AG09319 (cell line): ENCODE measurements at regions not wholly inside any gene's neighbourhood (a gene's known extent, or its start where the extent isn't known, plus 50 kb on each side); places are given as distances from the start of the nearest gene placed in this dataset.

Experiments used
- DNase-seq: peaks from one replicate; pipeline ENCODE4 v3.0.0-alpha.2; 2010; ENCODE audit warnings: low read depth; ENCODE audit errors: extremely low read depth
- TF ChIP-seq, protein P1 (sequence below): IDR thresholded peaks from 2 replicates; pipeline ENCODE4 v1.5.1; 2011; ENCODE audit warnings: low read depth, mild to moderate bottlenecking, inconsistent platforms, low read length, moderate library complexity

- DNase-seq: no peak
- TF ChIP-seq, protein P1, sequence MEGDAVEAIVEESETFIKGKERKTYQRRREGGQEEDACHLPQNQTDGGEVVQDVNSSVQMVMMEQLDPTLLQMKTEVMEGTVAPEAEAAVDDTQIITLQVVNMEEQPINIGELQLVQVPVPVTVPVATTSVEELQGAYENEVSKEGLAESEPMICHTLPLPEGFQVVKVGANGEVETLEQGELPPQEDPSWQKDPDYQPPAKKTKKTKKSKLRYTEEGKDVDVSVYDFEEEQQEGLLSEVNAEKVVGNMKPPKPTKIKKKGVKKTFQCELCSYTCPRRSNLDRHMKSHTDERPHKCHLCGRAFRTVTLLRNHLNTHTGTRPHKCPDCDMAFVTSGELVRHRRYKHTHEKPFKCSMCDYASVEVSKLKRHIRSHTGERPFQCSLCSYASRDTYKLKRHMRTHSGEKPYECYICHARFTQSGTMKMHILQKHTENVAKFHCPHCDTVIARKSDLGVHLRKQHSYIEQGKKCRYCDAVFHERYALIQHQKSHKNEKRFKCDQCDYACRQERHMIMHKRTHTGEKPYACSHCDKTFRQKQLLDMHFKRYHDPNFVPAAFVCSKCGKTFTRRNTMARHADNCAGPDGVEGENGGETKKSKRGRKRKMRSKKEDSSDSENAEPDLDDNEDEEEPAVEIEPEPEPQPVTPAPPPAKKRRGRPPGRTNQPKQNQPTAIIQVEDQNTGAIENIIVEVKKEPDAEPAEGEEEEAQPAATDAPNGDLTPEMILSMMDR: no peak
Observed at GRCh38 chr4:66852843-66853242, 692.5 kb downstream of the CENPC start.

DNA sequence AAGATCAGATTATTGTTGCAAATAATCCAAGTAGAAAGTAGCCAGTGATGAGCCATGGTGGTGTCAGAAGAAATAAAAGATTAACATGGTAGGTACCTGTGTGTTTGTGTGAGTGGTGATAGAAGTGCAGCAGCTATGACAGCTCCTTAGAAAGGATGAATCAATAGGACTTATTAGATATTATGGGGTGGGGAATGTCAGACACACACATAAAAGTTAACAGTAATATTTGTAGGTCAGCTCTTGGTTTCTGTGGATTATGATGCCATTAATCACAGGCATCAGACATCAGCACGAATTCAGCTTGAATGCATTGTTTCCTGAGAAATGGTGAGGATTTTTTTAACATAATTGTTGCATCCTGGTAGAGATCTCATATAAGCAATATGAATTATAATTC lies 695.7 kb downstream of the CENPC start:
- DNase-seq: no peak

DNA sequence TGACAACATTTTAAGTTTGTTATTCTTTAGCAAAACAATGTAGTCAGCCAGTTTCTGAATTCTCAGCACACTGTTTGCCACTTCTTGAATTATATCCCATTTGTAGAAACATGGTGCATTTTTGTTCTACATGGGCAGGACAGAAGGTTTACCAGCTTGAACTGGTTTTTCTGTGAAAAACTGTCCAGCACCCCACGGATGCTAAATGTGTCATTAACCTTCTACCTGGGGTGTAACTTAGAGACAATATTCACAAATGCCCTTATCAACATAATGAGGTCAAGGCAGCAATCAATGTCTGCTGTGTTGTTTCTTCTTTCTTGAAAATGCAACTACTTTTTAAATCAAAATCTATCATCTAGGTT lies 702.6 kb downstream of the CENPC start:
- TF ChIP-seq, protein P1: no peak
- no peak for DNase-seq

More for the DNA sequence above, 695.7 kb downstream of the CENPC start:
- TF ChIP-seq, protein P1: no peak

- TF ChIP-seq, protein P1: no peak
- DNase-seq: no peak
Observed at GRCh38 chr4:66842026-66842723, 703.1 kb downstream of the CENPC start.

GRCh38 chr4:66840178-66840577 lies 705.1 kb downstream of the CENPC start:
- TF ChIP-seq, protein P1: no peak
- no peak for DNase-seq

GRCh38 chr4:66837279-66837922 lies 707.9 kb downstream of the CENPC start:
- TF ChIP-seq, protein P1: no peak

GRCh38 chr4:66829310-66829709 lies 716.0 kb downstream of the CENPC start:
- TF ChIP-seq, protein P1: no peak
- DNase-seq: no peak

More at GRCh38 chr4:66837279-66837922, 707.9 kb downstream of the CENPC start:
- no peak for DNase-seq
